ENCODE measurements at regions not wholly inside any gene's neighbourhood (a gene's known extent, or its start where the extent isn't known, plus 50 kb on each side); places are given as distances from the start of the nearest gene placed in this dataset.

- no peak for TF ChIP-seq SRF (IDR thresholded peaks at IDR 0.05; ENCODE audit: low read depth, low read length)
- TF ChIP-seq ZNF10 (CRISPR knock-in tag; IDR thresholded peaks at IDR 0.05; ENCODE audit: borderline replicate concordance, low read depth), result no peak
- no peak for TF ChIP-seq ZBTB21 (CRISPR knock-in tag; IDR thresholded peaks at IDR 0.05)
- TF ChIP-seq EZH2 (conservative IDR thresholded peaks at IDR 0.05; ENCODE audit: low read depth, low read length), result no peak
- TF ChIP-seq, protein P1, sequence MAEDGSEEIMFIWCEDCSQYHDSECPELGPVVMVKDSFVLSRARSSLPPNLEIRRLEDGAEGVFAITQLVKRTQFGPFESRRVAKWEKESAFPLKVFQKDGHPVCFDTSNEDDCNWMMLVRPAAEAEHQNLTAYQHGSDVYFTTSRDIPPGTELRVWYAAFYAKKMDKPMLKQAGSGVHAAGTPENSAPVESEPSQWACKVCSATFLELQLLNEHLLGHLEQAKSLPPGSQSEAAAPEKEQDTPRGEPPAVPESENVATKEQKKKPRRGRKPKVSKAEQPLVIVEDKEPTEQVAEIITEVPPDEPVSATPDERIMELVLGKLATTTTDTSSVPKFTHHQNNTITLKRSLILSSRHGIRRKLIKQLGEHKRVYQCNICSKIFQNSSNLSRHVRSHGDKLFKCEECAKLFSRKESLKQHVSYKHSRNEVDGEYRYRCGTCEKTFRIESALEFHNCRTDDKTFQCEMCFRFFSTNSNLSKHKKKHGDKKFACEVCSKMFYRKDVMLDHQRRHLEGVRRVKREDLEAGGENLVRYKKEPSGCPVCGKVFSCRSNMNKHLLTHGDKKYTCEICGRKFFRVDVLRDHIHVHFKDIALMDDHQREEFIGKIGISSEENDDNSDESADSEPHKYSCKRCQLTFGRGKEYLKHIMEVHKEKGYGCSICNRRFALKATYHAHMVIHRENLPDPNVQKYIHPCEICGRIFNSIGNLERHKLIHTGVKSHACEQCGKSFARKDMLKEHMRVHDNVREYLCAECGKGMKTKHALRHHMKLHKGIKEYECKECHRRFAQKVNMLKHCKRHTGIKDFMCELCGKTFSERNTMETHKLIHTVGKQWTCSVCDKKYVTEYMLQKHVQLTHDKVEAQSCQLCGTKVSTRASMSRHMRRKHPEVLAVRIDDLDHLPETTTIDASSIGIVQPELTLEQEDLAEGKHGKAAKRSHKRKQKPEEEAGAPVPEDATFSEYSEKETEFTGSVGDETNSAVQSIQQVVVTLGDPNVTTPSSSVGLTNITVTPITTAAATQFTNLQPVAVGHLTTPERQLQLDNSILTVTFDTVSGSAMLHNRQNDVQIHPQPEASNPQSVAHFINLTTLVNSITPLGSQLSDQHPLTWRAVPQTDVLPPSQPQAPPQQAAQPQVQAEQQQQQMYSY (CRISPR knock-in tag; IDR thresholded peaks at IDR 0.05), result no peak
- TF ChIP-seq, protein P2, sequence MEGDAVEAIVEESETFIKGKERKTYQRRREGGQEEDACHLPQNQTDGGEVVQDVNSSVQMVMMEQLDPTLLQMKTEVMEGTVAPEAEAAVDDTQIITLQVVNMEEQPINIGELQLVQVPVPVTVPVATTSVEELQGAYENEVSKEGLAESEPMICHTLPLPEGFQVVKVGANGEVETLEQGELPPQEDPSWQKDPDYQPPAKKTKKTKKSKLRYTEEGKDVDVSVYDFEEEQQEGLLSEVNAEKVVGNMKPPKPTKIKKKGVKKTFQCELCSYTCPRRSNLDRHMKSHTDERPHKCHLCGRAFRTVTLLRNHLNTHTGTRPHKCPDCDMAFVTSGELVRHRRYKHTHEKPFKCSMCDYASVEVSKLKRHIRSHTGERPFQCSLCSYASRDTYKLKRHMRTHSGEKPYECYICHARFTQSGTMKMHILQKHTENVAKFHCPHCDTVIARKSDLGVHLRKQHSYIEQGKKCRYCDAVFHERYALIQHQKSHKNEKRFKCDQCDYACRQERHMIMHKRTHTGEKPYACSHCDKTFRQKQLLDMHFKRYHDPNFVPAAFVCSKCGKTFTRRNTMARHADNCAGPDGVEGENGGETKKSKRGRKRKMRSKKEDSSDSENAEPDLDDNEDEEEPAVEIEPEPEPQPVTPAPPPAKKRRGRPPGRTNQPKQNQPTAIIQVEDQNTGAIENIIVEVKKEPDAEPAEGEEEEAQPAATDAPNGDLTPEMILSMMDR (CRISPR knock-in tag; IDR thresholded peaks at IDR 0.05), result no peak
Measured at GRCh38 chr16:11448796-11449416, 103.6 kb downstream of the RMI2 start.

All from HepG2 (cell line).